H1 (cell line): ENCODE measurements at regions not wholly inside any gene's neighbourhood (a gene's known extent, or its start where the extent isn't known, plus 50 kb on each side); places are given as distances from the start of the nearest gene placed in this dataset.

Experiments
- CTCF ChIA-PET: fragments of 300-600 bp; sonication (Branson Sonifier 250); formaldehyde crosslinking; loops from one replicate; lab custom pipeline; 2021; ENCODE audit not compliant: partially characterized antibody; lab: Charles Lee
- POLR2A ChIA-PET: fragments of 300-600 bp; sonication (Branson Sonifier 250); formaldehyde crosslinking; loops from one replicate; lab custom pipeline; 2021; ENCODE audit warnings: inconsistent platforms; ENCODE audit not compliant: partially characterized antibody; lab: Charles Lee
- DNase-seq, 2 experiments: peaks; one replicate each; pipeline versions ENCODE4 v3.0.0 to v3.0.0-alpha.2; 2010 to 2022; ENCODE audit warnings: low spot score in 2 of 2, low read depth in 1 of 2, mixed read lengths in 1 of 2
- FAIRE-seq: peaks from 2 replicates; lab custom pipeline; 2011; peaks lifted over from hg19 to GRCh38; lab: Jason Lieb, UNC
- H2AFZ ChIP-seq: 2 replicates; pipeline ENCODE4 v1.8.1; 2012; ENCODE audit warnings: low read length, inconsistent platforms
- H2AK5ac ChIP-seq: 2 replicates; pipeline ENCODE4 v1.6.1; 2013; ENCODE audit warnings: low read depth, low read length
- H2BK120ac ChIP-seq: replicated peaks from 2 replicates; pipeline ENCODE3; 2013; ENCODE audit warnings: low read depth, low read length, inconsistent platforms
- H2BK12ac ChIP-seq: 2 replicates; pipeline ENCODE4 v1.6.1; 2013; ENCODE audit warnings: low read depth, low read length
- H2BK15ac ChIP-seq: 2 replicates; pipeline ENCODE4 v1.6.1; 2013; ENCODE audit warnings: low read length
- H2BK20ac ChIP-seq: 2 replicates; pipeline ENCODE4 v1.6.1; 2013; ENCODE audit warnings: low read length
- H2BK5ac ChIP-seq: 2 replicates; pipeline ENCODE4 v1.6.1; 2013; ENCODE audit warnings: low read depth, low read length
- H3K14ac ChIP-seq: 2 replicates; pipeline ENCODE4 v1.6.1; 2013; ENCODE audit warnings: inconsistent platforms; ENCODE audit not compliant: insufficient read length
- H3K18ac ChIP-seq: 2 replicates; pipeline ENCODE4 v1.6.1; 2013; ENCODE audit warnings: low read length; ENCODE audit errors: extremely low read depth
- H3K23ac ChIP-seq: 2 replicates; pipeline ENCODE4 v1.6.1; 2013; ENCODE audit warnings: inconsistent platforms; ENCODE audit not compliant: insufficient read length
- H3K23me2 ChIP-seq: 2 replicates; pipeline ENCODE4 v1.6.1; 2013; ENCODE audit warnings: low read depth, low read length
- H3K27ac ChIP-seq: 2 replicates; pipeline ENCODE4 v1.6.1; 2011; ENCODE audit warnings: low read depth, low read length, inconsistent platforms
- H3K27me3 ChIP-seq, 4 experiments: replicated peaks in 1 of 4; 1 replicate in 1 of 4; 2 replicates in 3 of 4; pipeline versions ENCODE4 v1.6.1 to v1.8.1; 2011 to 2013; ENCODE audit warnings: low read length in 3 of 4, mild to moderate bottlenecking in 3 of 4, inconsistent platforms in 2 of 4, mixed read lengths in 2 of 4, moderate library complexity in 1 of 4; ENCODE audit not compliant: control insufficient read depth in 3 of 4, insufficient read depth in 3 of 4; ENCODE audit errors: extremely low read depth in 1 of 4
- H3K36me3 ChIP-seq, 4 experiments: 2 replicates each; pipeline versions ENCODE4 v1.6.1 to v1.8.1; 2011 to 2013; ENCODE audit warnings: mild to moderate bottlenecking in 4 of 4, low read length in 3 of 4, moderate library complexity in 2 of 4, control low read depth in 1 of 4, inconsistent platforms in 1 of 4; ENCODE audit not compliant: insufficient read depth in 4 of 4, control insufficient read depth in 2 of 4
- H3K4ac ChIP-seq: replicated peaks from 2 replicates; pipeline ENCODE3; 2013; ENCODE audit warnings: low read length, low read depth, mixed read lengths, inconsistent platforms; ENCODE audit not compliant: insufficient read length
- H3K4me1 ChIP-seq, 4 experiments: replicated peaks in 1 of 4; 1 replicate in 1 of 4; 2 replicates in 3 of 4; pipeline versions ENCODE4 v1.6.1 to v1.8.1; 2011 to 2013; ENCODE audit warnings: low read length in 3 of 4, inconsistent platforms in 2 of 4, mixed read lengths in 1 of 4; ENCODE audit not compliant: insufficient read depth in 4 of 4, control insufficient read depth in 3 of 4
- H3K4me2 ChIP-seq, 2 experiments: 2 replicates each; pipeline versions ENCODE4 v1.6.1 to v1.8.1; 2011 to 2013; ENCODE audit warnings: low read depth in 2 of 2, low read length in 2 of 2, control low read depth in 1 of 2, inconsistent platforms in 1 of 2, mild to moderate bottlenecking in 1 of 2; ENCODE audit not compliant: insufficient read depth in 1 of 2
- H3K4me3 ChIP-seq, 4 experiments: fragments of 200-600, 300-600 bp in 1 of 4; sonication (generic), shearing (Covaris generic), sonication (Bioruptor Twin) in 1 of 4; 2 replicates each; pipeline versions ENCODE4 v1.5.1 to v1.8.1; 2011 to 2016; ENCODE audit warnings: low read length in 4 of 4, low read depth in 3 of 4, control low read depth in 2 of 4, inconsistent platforms in 2 of 4, mild to moderate bottlenecking in 2 of 4, mixed read lengths in 1 of 4, moderate library complexity in 1 of 4; ENCODE audit not compliant: insufficient read depth in 2 of 4; ENCODE audit errors: extremely low read depth in 1 of 4
- H3K56ac ChIP-seq: replicated peaks from 2 replicates; pipeline ENCODE3; 2013; ENCODE audit warnings: low read depth, mild to moderate bottlenecking, mixed read lengths, low read length, inconsistent platforms; ENCODE audit not compliant: insufficient read length
- H3K79me1 ChIP-seq: 2 replicates; pipeline ENCODE4 v1.6.1; 2013; ENCODE audit warnings: low read depth, low read length, control low read depth
- H3K79me2 ChIP-seq, 2 experiments: 2 replicates each; pipeline versions ENCODE4 v1.6.1 to v1.8.1; 2012 to 2013; ENCODE audit warnings: low read length in 2 of 2, mild to moderate bottlenecking in 2 of 2, inconsistent platforms in 1 of 2; ENCODE audit not compliant: insufficient read depth in 2 of 2, control insufficient read depth in 1 of 2
- H3K9ac ChIP-seq, 4 experiments: replicated peaks in 1 of 4; 1 replicate in 1 of 4; 2 replicates in 3 of 4; pipeline versions ENCODE4 v1.6.1 to v1.8.1; 2011 to 2013; ENCODE audit warnings: low read depth in 3 of 4, low read length in 3 of 4, control low read depth in 2 of 4, mild to moderate bottlenecking in 2 of 4, moderate library complexity in 2 of 4, inconsistent platforms in 1 of 4; ENCODE audit errors: extremely low read depth in 1 of 4
- H3K9me3 ChIP-seq, 2 experiments: 2 replicates each; pipeline versions ENCODE4 v1.6.1 to v1.8.1; 2012 to 2013; ENCODE audit warnings: mild to moderate bottlenecking in 2 of 2, moderate library complexity in 2 of 2, control low read depth in 1 of 2, inconsistent platforms in 1 of 2, low read depth in 1 of 2, low read length in 1 of 2, mixed read lengths in 1 of 2; ENCODE audit not compliant: insufficient read depth in 2 of 2
- H4K20me1 ChIP-seq, 2 experiments: replicated peaks in 1 of 2; 2 replicates each; pipeline versions ENCODE3 to v1.8.1; 2011 to 2013; ENCODE audit warnings: inconsistent platforms in 2 of 2, low read length in 2 of 2, mild to moderate bottlenecking in 1 of 2; ENCODE audit not compliant: insufficient read depth in 2 of 2, control insufficient read depth in 1 of 2
- H4K5ac ChIP-seq: 2 replicates; pipeline ENCODE4 v1.6.1; 2013; ENCODE audit warnings: low read length, low read depth, mixed read lengths, inconsistent platforms; ENCODE audit not compliant: insufficient read length
- H4K8ac ChIP-seq: 2 replicates; pipeline ENCODE4 v1.8.0; 2013; ENCODE audit warnings: mild to moderate bottlenecking, moderate library complexity, low read length, inconsistent platforms; ENCODE audit not compliant: insufficient read depth; ENCODE audit errors: extremely low read depth
- H4K91ac ChIP-seq: replicated peaks from 2 replicates; pipeline ENCODE3; 2013; ENCODE audit warnings: low read length, mixed read lengths, inconsistent platforms; ENCODE audit not compliant: insufficient read length
- ASH2L ChIP-seq: fragments of 200-600, 300-600 bp; sonication (generic); IDR thresholded peaks from one replicate; pipeline ENCODE4 v1.7.1; 2017; ENCODE audit warnings: low read length
- BCL11A ChIP-seq, 2 experiments: IDR thresholded peaks; one replicate each; pipeline ENCODE4 v1.6.1; 2011; ENCODE audit warnings: low read depth in 2 of 2, low read length in 2 of 2, mild to moderate bottlenecking in 2 of 2
- CBX5 ChIP-seq: fragments of 300-800, 300-1000 bp; sonication (generic); IDR thresholded peaks from 2 replicates; pipeline ENCODE4 v1.7.1; 2016; ENCODE audit warnings: antibody characterized with exemption, low read length, low read depth
- CBX8 ChIP-seq: fragments of 300-800, 300-1000 bp; sonication (generic); IDR thresholded peaks from 2 replicates; pipeline ENCODE4 v1.7.1; 2016; ENCODE audit warnings: low read depth, low read length, borderline replicate concordance
- EZH2 ChIP-seq: fragments of 200-600 bp; sonication (generic); IDR thresholded peaks from 2 replicates; pipeline ENCODE4 v1.7.1; 2012; ENCODE audit warnings: low read depth, mild to moderate bottlenecking, moderate library complexity, low read length, inconsistent platforms; ENCODE audit not compliant: severe bottlenecking
- FOSL1 ChIP-seq: IDR thresholded peaks from 2 replicates; pipeline ENCODE4 v1.6.1; 2011; ENCODE audit warnings: mild to moderate bottlenecking, low read depth, low read length, moderate library complexity; ENCODE audit not compliant: insufficient read depth
- GABPA ChIP-seq: IDR thresholded peaks from 2 replicates; pipeline ENCODE4 v1.6.1; 2011; ENCODE audit warnings: mild to moderate bottlenecking, low read length, moderate library complexity, borderline replicate concordance; ENCODE audit not compliant: insufficient read depth
- JUND ChIP-seq: IDR thresholded peaks from 2 replicates; pipeline ENCODE4 v1.6.1; 2011; ENCODE audit warnings: mild to moderate bottlenecking, improper control_type of control experiment, low read length
- PHF8 ChIP-seq: fragments of 200-600 bp; sonication (generic); conservative IDR thresholded peaks from 2 replicates; pipeline ENCODE4 v1.7.1; 2012; ENCODE audit warnings: low read depth, mild to moderate bottlenecking, inconsistent platforms, low read length, moderate library complexity
- SIN3A ChIP-seq, 2 experiments: IDR thresholded peaks in 1 of 2; conservative IDR thresholded peaks in 1 of 2; 2 replicates each; pipeline ENCODE4 v1.6.1; 2011 to 2012; ENCODE audit warnings: low read length in 2 of 2, improper control_type of control experiment in 1 of 2, low read depth in 1 of 2, mild to moderate bottlenecking in 1 of 2
- TAF7 ChIP-seq: optimal IDR thresholded peaks from 2 replicates; pipeline ENCODE3; 2011; ENCODE audit warnings: low read depth, mild to moderate bottlenecking, inconsistent platforms, low read length, moderate library complexity, borderline replicate concordance
- TCF12 ChIP-seq: IDR thresholded peaks from 2 replicates; pipeline ENCODE4 v1.6.1; 2011; ENCODE audit warnings: low read depth, mild to moderate bottlenecking, low read length
- YY1 ChIP-seq: IDR thresholded peaks from 2 replicates; pipeline ENCODE4 v1.6.1; 2011; ENCODE audit warnings: low read depth, mild to moderate bottlenecking, low read length
- ZNF274 ChIP-seq: IDR thresholded peaks from 2 replicates; pipeline ENCODE4 v1.7.0; 2012; ENCODE audit warnings: low read length, borderline replicate concordance; ENCODE audit errors: extremely low read depth
- WGBS, 2 experiments: shearing (Covaris generic) in 1 of 2; methylation state at CpG; one replicate each; pipeline versions ENCODE4 v1.1.6 to v1.1.7; 2013 to 2015; ENCODE audit warnings: low lambda C conversion rate in 2 of 2, mixed read lengths in 2 of 2, inconsistent platforms in 1 of 2, low coverage in 1 of 2, missing lambda C conversion rate in 1 of 2; ENCODE audit not compliant: insufficient replicate concordance in 2 of 2, insufficient coverage in 1 of 2, insufficient read length in 1 of 2; ENCODE audit errors: extremely low coverage in 1 of 2, missing lambda C conversion rate in 1 of 2; 5-methylcytosine and 5-hydroxymethylcytosine counted together

- Histone ChIP-seq H3K9ac (no peak overlapping the region), H3K36me3 (no peaks in the 10 kb centered on the region), H3K18ac (no peak overlapping the region), H2BK15ac (no peak overlapping the region), H3K4me2 (no peak overlapping the region), H2BK120ac (no peak overlapping the region), H3K23ac (no peak overlapping the region), H4K20me1 (no peaks in the 10 kb centered on the region), H3K23me2 (0 out of 2 replicates have a peak, but pooled peaks cover 1% of the 10 kb centered on the region), H3K14ac (no peak overlapping the region), H3K79me2 (no peaks in the 10 kb centered on the region), H3K4me1 (peaks cover 2 to 10% (median 5%) of the 10 kb centered on the region in 4 experiments; a peak in 4 of 7 replicates), H3K9me3 (no peaks in the 10 kb centered on the region), H3K56ac (no peak overlapping the region), H2BK5ac (no peak overlapping the region), H2AK5ac (no peak overlapping the region), H4K91ac (no peak overlapping the region), H3K4me3 (no peak overlapping the region), H3K27ac (no peak overlapping the region), H4K8ac (no peak overlapping the region), H3K79me1 (no peaks in the 10 kb centered on the region), H3K4ac (no peak overlapping the region), H2BK20ac (no peak overlapping the region), H2BK12ac (no peak overlapping the region), H4K5ac (no peak overlapping the region), H3K27me3 (no peaks in the 10 kb centered on the region), H2AFZ (no peak overlapping the region)
- FAIRE-seq (no peak), DNase-seq (no peak)
- POLR2A ChIA-PET = no interaction called here
- CTCF ChIA-PET = interaction anchor here (0.9 to 1.2 kb wide), 3 partner anchors 9 to 33 kb away, joined by 4 to 5 read pairs (median 5); no protein-coding TSS in a partner anchor
- 88% methylated on average over 8 of the region's 8 CpGs; no CpG with 5 or more reads in 1 of the 2 experiments for WGBS, 2 experiments
- TF ChIP-seq ASH2L = no peak
- no peak for TF ChIP-seq ZNF274
- no peak for TF ChIP-seq BCL11A (IDR thresholded peaks at IDR 0.05; ENCODE audit: low read depth in 2 of 2, low read length in 2 of 2)
- no peak for TF ChIP-seq TCF12
- no peak for TF ChIP-seq PHF8
- no peak for TF ChIP-seq TAF7
- no peak for TF ChIP-seq SIN3A (conservative IDR thresholded peaks at IDR 0.05 in 1 of 2, IDR thresholded peaks at IDR 0.05 in 1 of 2; ENCODE audit: low read depth in 1 of 2, low read length in 2 of 2)
- TF ChIP-seq CBX8 = no peak
- TF ChIP-seq JUND = no peak
- TF ChIP-seq GABPA = no peak
- no peak for TF ChIP-seq FOSL1
- no peak for TF ChIP-seq CBX5
- no peak for TF ChIP-seq EZH2
- TF ChIP-seq YY1 = no peak
Observed at GRCh38 chr5:167985373-167985772, 306.1 kb upstream of the WWC1 start.
